CD4-positive, alpha-beta T cell (primary cell): ENCODE measurements at regions not wholly inside any gene's neighbourhood (a gene's known extent, or its start where the extent isn't known, plus 50 kb on each side); places are given as distances from the start of the nearest gene placed in this dataset.

ENCODE experiments used
- ATAC-seq: fragments of 200-7000 bp; cut with Tn5 transposase; one replicate; pipeline ENCODE4 v1.10.0; 2022; ENCODE audit warnings: mild to moderate bottlenecking; ENCODE audit not compliant: poor library complexity
- CTCF ChIA-PET: fragments of 350-600 bp; sonication (Branson Sonifier 250); formaldehyde crosslinking; loops from one replicate; lab custom pipeline; 2021; ENCODE audit warnings: antibody characterized with exemption, inconsistent platforms; lab: Charles Lee
- POLR2A ChIA-PET: fragments of 350-600 bp; sonication (Branson Sonifier 250); formaldehyde crosslinking; loops from one replicate; lab custom pipeline; 2021; ENCODE audit warnings: antibody characterized with exemption, inconsistent platforms; lab: Charles Lee
- DNase-seq, 14 experiments: peaks; one replicate each; pipeline ENCODE4 v3.0.0-alpha.2; 2013 to 2020; ENCODE audit warnings: mixed read lengths in 2 of 14
- H3K27ac ChIP-seq, 2 donors: one replicate each; pipeline versions ENCODE4 v1.5.1 to v1.7.0; 2013; ENCODE audit warnings: low read length in 2 of 2, low read depth in 1 of 2, mild to moderate bottlenecking in 1 of 2
- H3K27me3 ChIP-seq, 2 experiments: 1 replicate in 1 of 2; 2 replicates in 1 of 2; pipeline versions ENCODE4 v1.6.1 to v1.7.0; 2013; ENCODE audit warnings: low read length in 2 of 2, control low read depth in 1 of 2, mild to moderate bottlenecking in 1 of 2, moderate library complexity in 1 of 2; ENCODE audit not compliant: insufficient read depth in 2 of 2, control insufficient read depth in 1 of 2
- H3K36me3 ChIP-seq: one replicate; pipeline ENCODE4 v1.6.1; 2013; ENCODE audit warnings: low read length, control low read depth; ENCODE audit not compliant: insufficient read depth
- H3K4me1 ChIP-seq: one replicate; pipeline ENCODE4 v1.6.1; 2013; ENCODE audit warnings: low read length, control low read depth; ENCODE audit not compliant: insufficient read depth
- H3K4me3 ChIP-seq: one replicate; pipeline ENCODE4 v1.5.1; 2013; ENCODE audit warnings: mild to moderate bottlenecking, low read length, moderate library complexity
- H3K9me3 ChIP-seq, 2 experiments: 1 replicate in 1 of 2; 2 replicates in 1 of 2; pipeline versions ENCODE4 v1.6.1 to v1.7.0; 2013; ENCODE audit warnings: low read length in 2 of 2, mild to moderate bottlenecking in 2 of 2, control low read depth in 1 of 2, moderate library complexity in 1 of 2; ENCODE audit not compliant: control insufficient read depth in 1 of 2, insufficient read depth in 1 of 2
- H3K27ac Mint-ChIP-seq: one replicate; pipeline ENCODE4 v1.8.0; 2020; ENCODE audit warnings: mixed read lengths
- H3K27me3 Mint-ChIP-seq: one replicate; pipeline ENCODE4 v1.8.0; 2021; ENCODE audit warnings: mixed read lengths
- H3K36me3 Mint-ChIP-seq: one replicate; pipeline ENCODE4 v1.8.0; 2021; ENCODE audit warnings: low read depth, mixed read lengths
- H3K4me1 Mint-ChIP-seq: one replicate; pipeline ENCODE4 v1.8.0; 2021; ENCODE audit warnings: low read depth, mixed read lengths
- H3K4me3 Mint-ChIP-seq: one replicate; pipeline ENCODE4 v1.8.0; 2020; ENCODE audit warnings: mild to moderate bottlenecking, mixed read lengths
- H3K9me3 Mint-ChIP-seq: one replicate; pipeline ENCODE4 v1.8.0; 2020; ENCODE audit warnings: mixed read lengths
- intact Hi-C, 2 experiments: fragments of 100-400 bp; cut with DNase I in 1 of 2; cut with micrococcal nuclease in 1 of 2; formaldehyde crosslinking; loops; one replicate each; pipeline versions ENCODE4 v1.15.1 to v1.9.0; 2023 to 2025; cut with DNase I, micrococcal nuclease
- TF ChIP-seq, protein P1 (sequence below): fragments of 200-600 bp; IDR thresholded peaks from one replicate; pipeline ENCODE4 v1.8.0; 2022; ENCODE audit warnings: antibody characterized with exemption, mild to moderate bottlenecking

DNA sequence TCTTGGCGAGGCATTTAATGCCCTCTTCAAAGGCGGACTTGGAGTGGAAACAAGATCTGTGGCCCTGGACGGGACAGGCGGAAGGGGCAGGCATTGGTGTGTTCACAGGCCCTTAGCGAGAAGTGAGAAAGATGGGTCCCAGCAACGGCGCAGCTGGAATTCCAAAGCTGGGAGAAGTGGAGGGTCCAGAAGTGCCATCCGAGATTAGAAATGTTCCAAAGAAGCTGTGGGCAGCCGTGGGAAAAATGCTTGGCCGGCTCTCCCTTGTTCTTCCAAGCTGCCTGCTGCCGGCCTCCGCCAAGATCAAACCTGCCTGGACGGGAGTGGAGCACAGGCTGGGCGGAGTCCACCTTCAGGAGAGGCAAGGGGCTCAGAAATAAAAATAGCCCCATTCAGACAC lies 69.4 kb upstream of the ACTRT2 start:
- Histone ChIP-seq H3K9me3 (peaks cover 21 to 36% of the 10 kb centered on the region in 2 experiments), H3K27me3 (peaks cover 2 to 5% of the 10 kb centered on the region in 2 experiments), H3K36me3 (no peaks in the 10 kb centered on the region), H3K27ac (no peak overlapping the region), H3K4me1 (no peaks in the 10 kb centered on the region), H3K4me3 (no peak overlapping the region)
- intact Hi-C loops: no loop called here
- Mint-ChIP-seq H3K36me3 (no peaks in the 10 kb centered on the region), H3K27ac (no peak overlapping the region), H3K27me3 (peaks cover 5% of the 10 kb centered on the region), H3K4me1 (no peaks in the 10 kb centered on the region), H3K4me3 (no peak overlapping the region), H3K9me3 (peaks cover 6% of the 10 kb centered on the region)
- ChIA-PET CTCF (no interaction called here), POLR2A (no interaction called here)
- DNase-seq (no peak), ATAC-seq (no peak)
- TF ChIP-seq, protein P1, sequence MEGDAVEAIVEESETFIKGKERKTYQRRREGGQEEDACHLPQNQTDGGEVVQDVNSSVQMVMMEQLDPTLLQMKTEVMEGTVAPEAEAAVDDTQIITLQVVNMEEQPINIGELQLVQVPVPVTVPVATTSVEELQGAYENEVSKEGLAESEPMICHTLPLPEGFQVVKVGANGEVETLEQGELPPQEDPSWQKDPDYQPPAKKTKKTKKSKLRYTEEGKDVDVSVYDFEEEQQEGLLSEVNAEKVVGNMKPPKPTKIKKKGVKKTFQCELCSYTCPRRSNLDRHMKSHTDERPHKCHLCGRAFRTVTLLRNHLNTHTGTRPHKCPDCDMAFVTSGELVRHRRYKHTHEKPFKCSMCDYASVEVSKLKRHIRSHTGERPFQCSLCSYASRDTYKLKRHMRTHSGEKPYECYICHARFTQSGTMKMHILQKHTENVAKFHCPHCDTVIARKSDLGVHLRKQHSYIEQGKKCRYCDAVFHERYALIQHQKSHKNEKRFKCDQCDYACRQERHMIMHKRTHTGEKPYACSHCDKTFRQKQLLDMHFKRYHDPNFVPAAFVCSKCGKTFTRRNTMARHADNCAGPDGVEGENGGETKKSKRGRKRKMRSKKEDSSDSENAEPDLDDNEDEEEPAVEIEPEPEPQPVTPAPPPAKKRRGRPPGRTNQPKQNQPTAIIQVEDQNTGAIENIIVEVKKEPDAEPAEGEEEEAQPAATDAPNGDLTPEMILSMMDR: no peak

DNA sequence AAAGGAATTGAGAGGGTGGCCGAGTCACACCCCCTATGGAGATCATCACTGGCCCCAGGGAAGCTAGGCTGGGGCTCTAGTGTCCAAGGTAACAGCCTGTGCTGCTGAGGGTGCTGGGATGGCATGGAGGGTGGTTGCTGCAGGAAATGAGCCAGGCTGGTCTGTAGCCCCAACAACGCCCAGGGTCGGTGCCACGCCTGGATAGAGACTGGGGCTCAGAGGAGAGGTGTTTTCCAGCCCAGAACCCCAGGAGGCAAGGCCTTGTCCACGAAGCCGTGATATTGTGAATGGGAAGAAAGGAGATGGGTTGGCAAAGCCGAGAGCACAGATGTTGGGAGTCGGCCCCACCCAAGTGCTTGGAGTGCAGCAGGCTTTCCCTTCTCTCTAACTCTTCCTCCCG lies 68.9 kb upstream of the ACTRT2 start:
- Mint-ChIP-seq H3K27ac (no peak overlapping the region), H3K4me1 (no peaks in the 10 kb centered on the region), H3K9me3 (peaks cover 6% of the 10 kb centered on the region), H3K36me3 (no peaks in the 10 kb centered on the region), H3K4me3 (no peak overlapping the region), H3K27me3 (no peaks in the 10 kb centered on the region)
- H3K27ac ChIP-seq: no peak overlapping the region
- TF ChIP-seq, protein P1: no peak
- POLR2A ChIA-PET: no interaction called here
- intact Hi-C loops: no loop called here
- no peaks in the 10 kb centered on the region for H3K4me1 ChIP-seq
- DNase-seq (no peak), ATAC-seq (no peak)
- CTCF ChIA-PET: no interaction called here
- H3K36me3 ChIP-seq: no peaks in the 10 kb centered on the region
- peaks cover 22 to 36% of the 10 kb centered on the region in 2 experiments for H3K9me3 ChIP-seq
- peaks cover 0 to 2% of the 10 kb centered on the region in 2 experiments for H3K27me3 ChIP-seq
- no peak overlapping the region for H3K4me3 ChIP-seq

DNA sequence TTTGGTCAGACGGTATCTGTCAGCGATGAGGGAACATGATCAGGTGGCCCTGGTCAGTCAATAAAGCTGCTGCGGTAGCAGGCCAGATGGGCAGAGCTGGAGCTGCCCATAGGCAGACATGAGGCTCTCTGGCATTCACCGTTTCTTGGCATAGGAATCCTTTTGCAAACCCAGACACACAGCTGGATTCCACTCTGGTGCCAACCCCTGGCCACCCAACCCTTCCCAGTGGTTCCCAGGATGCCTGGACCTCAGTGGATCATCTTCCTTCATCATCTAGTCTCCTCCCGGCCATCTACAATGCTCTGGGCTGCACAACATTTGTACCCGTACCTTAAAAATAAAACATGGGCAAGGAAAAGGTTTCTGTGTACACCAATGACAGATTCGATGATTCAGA lies 68.3 kb upstream of the ACTRT2 start:
- H3K27me3 Mint-ChIP-seq: no peaks in the 10 kb centered on the region
- Histone ChIP-seq H3K4me3 (no peak overlapping the region), H3K36me3 (no peaks in the 10 kb centered on the region), H3K9me3 (peaks cover 22 to 36% of the 10 kb centered on the region in 2 experiments), H3K27ac (no peak overlapping the region), H3K4me1 (no peaks in the 10 kb centered on the region), H3K27me3 (no peaks in the 10 kb centered on the region)
- TF ChIP-seq, protein P1: no peak
- no peak for DNase-seq
- POLR2A ChIA-PET: no interaction called here
- H3K4me1 Mint-ChIP-seq: no peaks in the 10 kb centered on the region
- ATAC-seq: no peak
- CTCF ChIA-PET: no interaction called here
- no peak overlapping the region for H3K27ac Mint-ChIP-seq
- no peaks in the 10 kb centered on the region for H3K36me3 Mint-ChIP-seq
- peaks cover 6% of the 10 kb centered on the region for H3K9me3 Mint-ChIP-seq
- no peak overlapping the region for H3K4me3 Mint-ChIP-seq
- intact Hi-C loops: no loop called here
